Muscle layer of duodenum (tissue), 2 donors: ENCODE measurements at regions not wholly inside any gene's neighbourhood (a gene's known extent, or its start where the extent isn't known, plus 50 kb on each side); places are given as distances from the start of the nearest gene placed in this dataset.
"Not testable (repeated sequence)": the region's sequence is repeated elsewhere in the genome, so short reads cannot be mapped to it uniquely, and the experiment has no call there.

Experiments used
- H3K27ac ChIP-seq: one replicate; pipeline ENCODE4 v1.7.0; 2013; ENCODE audit warnings: mild to moderate bottlenecking, low read length
- H3K27me3 ChIP-seq: one replicate; pipeline ENCODE4 v1.7.0; 2013; ENCODE audit warnings: low read depth, mild to moderate bottlenecking, control low read depth, low read length
- H3K36me3 ChIP-seq, 2 donors: one replicate each; pipeline ENCODE4 v1.7.0; 2013; ENCODE audit warnings: low read length in 2 of 2, control low read depth in 1 of 2, mild to moderate bottlenecking in 1 of 2; ENCODE audit not compliant: insufficient read depth in 2 of 2, control insufficient read depth in 1 of 2
- H3K4me1 ChIP-seq, 2 donors: one replicate each; pipeline ENCODE4 v1.7.0; 2013; ENCODE audit warnings: low read length in 2 of 2, mild to moderate bottlenecking in 2 of 2, control low read depth in 1 of 2, moderate library complexity in 1 of 2; ENCODE audit not compliant: insufficient read depth in 2 of 2, control insufficient read depth in 1 of 2
- H3K4me3 ChIP-seq, 2 donors: one replicate each; pipeline ENCODE4 v1.7.0; 2013; ENCODE audit warnings: low read length in 2 of 2, low read depth in 1 of 2, mild to moderate bottlenecking in 1 of 2
- H3K9me3 ChIP-seq, 2 donors: one replicate each; pipeline ENCODE4 v1.7.0; 2013; ENCODE audit warnings: low read length in 2 of 2, control low read depth in 1 of 2, mild to moderate bottlenecking in 1 of 2; ENCODE audit not compliant: control insufficient read depth in 1 of 2
- donor health status: healthy.

GRCh38 chr7:81277691-81278090 lies 358.8 kb upstream of the SEMA3C start:
- Histone ChIP-seq H3K36me3 (no peaks in the 10 kb centered on the region), H3K9me3 (no peaks in the 10 kb centered on the region), H3K4me1 (no peaks in the 10 kb centered on the region), H3K27me3 (no peaks in the 10 kb centered on the region), H3K4me3 (no peak overlapping the region), H3K27ac (no peak overlapping the region)

DNA sequence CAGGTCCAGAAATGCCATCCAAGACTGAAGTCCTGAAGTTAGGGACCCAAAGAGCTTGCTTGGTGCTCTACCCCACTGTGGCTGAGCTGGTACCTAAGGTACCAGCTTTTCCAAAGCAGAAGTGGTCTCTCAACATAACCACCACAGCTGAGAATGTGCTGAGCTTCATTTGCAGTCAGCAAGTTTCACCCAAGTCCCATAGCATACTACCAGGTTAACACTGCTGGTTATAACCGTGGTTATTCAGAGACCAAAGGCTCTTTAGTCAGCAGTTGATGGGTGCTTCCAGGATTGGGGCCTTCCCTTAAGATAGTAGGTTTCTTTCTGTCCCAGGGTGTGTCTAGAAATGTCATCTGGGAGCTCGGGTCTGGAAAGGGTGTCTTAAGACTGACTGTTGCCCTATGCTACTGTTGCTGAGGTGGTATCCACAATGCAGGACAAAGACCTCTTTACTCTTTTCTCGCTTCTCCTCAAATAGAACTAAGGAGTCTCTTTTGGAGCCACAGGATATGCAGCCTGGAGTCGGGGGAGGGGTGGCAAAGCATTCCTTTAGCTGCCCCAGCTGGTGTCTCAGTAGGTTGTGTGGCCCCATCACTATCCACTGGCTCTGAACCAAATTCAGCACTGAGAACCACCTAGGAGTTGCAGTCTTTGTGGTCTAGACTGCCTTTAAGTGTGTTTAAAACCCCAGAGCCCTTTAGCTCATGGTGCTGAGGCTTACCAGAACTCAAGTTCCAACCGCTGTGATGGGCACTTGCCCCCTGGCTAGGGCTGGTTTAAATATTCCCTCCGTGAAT lies 354.9 kb upstream of the SEMA3C start:
- no peaks in the 10 kb centered on the region for H3K27me3 ChIP-seq
- no peaks in the 10 kb centered on the region for H3K4me1 ChIP-seq
- no peak overlapping the region for H3K4me3 ChIP-seq
- no peak overlapping the region for H3K27ac ChIP-seq
- H3K36me3 ChIP-seq = no peaks in the 10 kb centered on the region
- no peaks in the 10 kb centered on the region for H3K9me3 ChIP-seq

GRCh38 chr7:81272176-81272575 lies 353.3 kb upstream of the SEMA3C start:
- Histone ChIP-seq H3K27ac (no peak overlapping the region), H3K4me3 (no peak overlapping the region), H3K27me3 (no peaks in the 10 kb centered on the region), H3K4me1 (no peaks in the 10 kb centered on the region), H3K9me3 (no peaks in the 10 kb centered on the region), H3K36me3 (no peaks in the 10 kb centered on the region)

GRCh38 chr7:81268551-81268950 lies 349.7 kb upstream of the SEMA3C start:
- no peaks in the 10 kb centered on the region for H3K36me3 ChIP-seq
- H3K9me3 ChIP-seq = no peaks in the 10 kb centered on the region
- no peaks in the 10 kb centered on the region for H3K27me3 ChIP-seq
- H3K4me3 ChIP-seq = no peak overlapping the region
- H3K27ac ChIP-seq = no peak overlapping the region
- H3K4me1 ChIP-seq = no peaks in the 10 kb centered on the region

- no peaks in the 10 kb centered on the region for H3K4me1 ChIP-seq
These were observed 348.7 kb upstream of the SEMA3C start for GRCh38 chr7:81267508-81267907.

GRCh38 chr7:81264116-81264515 lies 345.3 kb upstream of the SEMA3C start:
- H3K4me3 ChIP-seq = no peak overlapping the region
- no peaks in the 10 kb centered on the region for H3K27me3 ChIP-seq
- no peak overlapping the region for H3K27ac ChIP-seq
- H3K4me1 ChIP-seq = no peaks in the 10 kb centered on the region
- peaks cover 6 to 11% of the 10 kb centered on the region in 2 donors for H3K9me3 ChIP-seq
- no peaks in the 10 kb centered on the region for H3K36me3 ChIP-seq

More at GRCh38 chr7:81267508-81267907, 348.7 kb upstream of the SEMA3C start:
- Histone ChIP-seq H3K9me3 (no peaks in the 10 kb centered on the region), H3K4me3 (no peak overlapping the region), H3K27me3 (no peaks in the 10 kb centered on the region), H3K36me3 (no peaks in the 10 kb centered on the region), H3K27ac (no peak overlapping the region)

DNA sequence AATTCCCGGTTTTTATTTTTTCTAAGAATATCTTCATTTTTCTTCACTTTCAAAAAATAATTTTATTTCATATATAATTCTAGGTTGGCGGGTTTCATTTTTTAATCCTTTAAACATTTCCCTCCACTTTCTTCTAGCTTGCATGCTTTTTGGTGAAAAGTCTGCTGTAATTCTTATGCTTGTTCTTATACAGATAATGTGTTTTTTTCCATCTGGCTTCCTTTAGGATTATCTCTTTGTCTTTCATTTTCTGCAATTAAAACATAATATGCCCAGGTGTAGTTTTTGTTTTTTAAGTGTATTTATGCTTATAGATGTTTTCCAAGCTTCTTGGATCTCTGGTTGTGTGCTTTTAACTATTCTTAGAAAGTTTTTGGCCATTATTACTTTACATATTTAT lies 341.3 kb upstream of the SEMA3C start:
- Histone ChIP-seq H3K27me3 (no peaks in the 10 kb centered on the region), H3K9me3 (peaks cover 6 to 11% of the 10 kb centered on the region in 2 donors), H3K4me1 (no peaks in the 10 kb centered on the region), H3K36me3 (no peaks in the 10 kb centered on the region), H3K27ac (no peak overlapping the region), H3K4me3 (no peak overlapping the region)

DNA sequence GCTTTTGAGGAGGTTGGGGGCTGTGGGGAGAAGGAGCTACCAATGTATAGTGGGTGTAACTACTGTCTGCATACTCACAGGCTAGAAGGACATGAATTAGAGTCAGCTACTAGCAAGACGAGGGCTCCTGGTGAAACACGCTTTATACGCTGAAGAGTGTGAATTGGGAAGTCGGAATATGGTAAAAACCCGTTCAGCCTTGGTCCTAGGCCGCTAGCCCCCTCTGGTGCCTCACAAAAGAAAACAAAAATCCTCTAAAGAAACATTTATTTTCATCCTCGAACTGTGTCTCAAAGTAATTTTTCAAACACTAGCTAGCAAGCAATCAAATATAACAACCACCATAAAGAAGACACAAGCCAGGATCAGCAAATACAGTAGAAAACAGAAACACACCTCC lies 338.1 kb upstream of the SEMA3C start:
- Histone ChIP-seq H3K27me3 (no peaks in the 10 kb centered on the region), H3K9me3 (peaks cover 6 to 11% of the 10 kb centered on the region in 2 donors), H3K36me3 (no peaks in the 10 kb centered on the region), H3K27ac (no peak overlapping the region), H3K4me3 (no peak overlapping the region), H3K4me1 (no peaks in the 10 kb centered on the region)

DNA sequence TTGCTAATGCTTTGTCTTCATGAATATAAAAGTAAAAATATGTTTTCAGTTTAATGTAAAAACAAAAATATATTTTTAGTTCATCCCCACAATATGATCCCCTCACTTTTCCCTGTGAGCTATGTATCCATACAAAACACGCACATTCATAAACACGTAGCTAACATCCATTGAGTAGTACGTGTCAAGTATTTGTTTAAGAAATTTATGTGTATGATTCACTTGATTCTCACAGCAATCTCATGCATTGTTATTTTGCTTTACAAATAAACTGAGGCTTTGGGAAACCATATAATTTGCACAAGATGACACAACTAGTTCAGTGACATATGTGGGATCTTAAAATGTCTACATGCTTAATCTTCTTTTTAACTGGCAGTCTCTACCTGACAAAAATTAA lies 329.6 kb upstream of the SEMA3C start:
- Histone ChIP-seq H3K9me3 (no peaks in the 10 kb centered on the region), H3K4me1 (no peaks in the 10 kb centered on the region), H3K27ac (no peak overlapping the region), H3K4me3 (no peak overlapping the region), H3K36me3 (no peaks in the 10 kb centered on the region), H3K27me3 (no peaks in the 10 kb centered on the region)

DNA sequence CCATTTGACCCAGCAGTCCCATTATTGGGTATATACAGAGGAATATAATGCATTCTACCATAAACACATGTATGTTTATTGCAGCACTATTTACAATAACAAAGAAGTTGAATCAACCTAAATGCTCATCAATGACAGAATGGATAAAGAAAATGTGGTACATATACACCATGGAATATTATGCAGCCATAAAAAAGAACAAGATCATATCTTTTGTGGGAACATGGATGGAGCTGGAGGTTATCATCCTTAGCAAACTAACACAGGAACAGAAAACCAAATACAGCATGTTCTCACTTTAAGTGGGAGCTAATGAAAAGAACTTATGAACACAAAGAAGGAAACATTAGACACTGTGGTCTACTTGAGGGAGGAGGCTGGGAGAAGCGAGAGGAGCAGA lies 328.5 kb upstream of the SEMA3C start:
- H3K27ac ChIP-seq, H3K9me3 ChIP-seq, H3K4me1 ChIP-seq, H3K36me3 ChIP-seq, H3K27me3 ChIP-seq, H3K4me3 ChIP-seq: not testable (repeated sequence)

- Histone ChIP-seq H3K4me3 (no peak overlapping the region), H3K36me3 (no peaks in the 10 kb centered on the region), H3K27me3 (no peaks in the 10 kb centered on the region), H3K9me3 (no peaks in the 10 kb centered on the region), H3K27ac (no peak overlapping the region), H3K4me1 (no peaks in the 10 kb centered on the region)
These were observed 326.5 kb upstream of the SEMA3C start for GRCh38 chr7:81245353-81245752.

GRCh38 chr7:81244224-81244623 lies 325.4 kb upstream of the SEMA3C start:
- Histone ChIP-seq H3K36me3 (no peaks in the 10 kb centered on the region), H3K4me1 (no peaks in the 10 kb centered on the region), H3K4me3 (no peak overlapping the region), H3K27ac (no peak overlapping the region), H3K27me3 (no peaks in the 10 kb centered on the region), H3K9me3 (no peaks in the 10 kb centered on the region)
